Panc1 (cell line): ENCODE measurements at regions not wholly inside any gene's neighbourhood (a gene's known extent, or its start where the extent isn't known, plus 50 kb on each side); places are given as distances from the start of the nearest gene placed in this dataset.

Experiments
- CTCF ChIP-seq: fragments of 450-650 bp; IDR thresholded peaks from 2 replicates; pipeline ENCODE4 v1.5.1; 2017; ENCODE audit warnings: mild to moderate bottlenecking
- POLR2AphosphoS5 ChIP-seq: IDR thresholded peaks from 2 replicates; pipeline ENCODE4 v1.6.1; 2012; ENCODE audit warnings: mild to moderate bottlenecking, low read depth, low read length, moderate library complexity

GRCh38 chr12:93032758-93033157 is 103.7 kb upstream of the EEA1 start:
- TF ChIP-seq POLR2AphosphoS5 (no peak), CTCF (no peak)
